ENCODE measurements at regions not wholly inside any gene's neighbourhood (a gene's known extent, or its start where the extent isn't known, plus 50 kb on each side); places are given as distances from the start of the nearest gene placed in this dataset.

GRCh38 chr1:95536501-95536900 is 302.5 kb downstream of the RWDD3 start:
- H3K79me2 ChIP-seq (ENCODE audit: control insufficient read depth in 1 of 2, insufficient read depth in 2 of 2, low read length in 2 of 2): no peaks in the 10 kb centered on the region
- no peak overlapping the region for H4K8ac ChIP-seq (ENCODE audit: extremely low read depth, insufficient read depth, low read length)
- H2BK20ac ChIP-seq (ENCODE audit: low read length): no peak overlapping the region
- no peaks in the 10 kb centered on the region for H3K27me3 ChIP-seq (replicated peaks in 1 of 4; ENCODE audit: control insufficient read depth in 3 of 4, extremely low read depth in 1 of 4, insufficient read depth in 3 of 4, low read length in 3 of 4)
- H3K4me3 ChIP-seq (ENCODE audit: extremely low read depth in 1 of 4, insufficient read depth in 2 of 4, low read depth in 3 of 4, low read length in 4 of 4): no peak overlapping the region
- H3K9ac ChIP-seq (replicated peaks in 1 of 4; ENCODE audit: extremely low read depth in 1 of 4, low read depth in 3 of 4, low read length in 3 of 4): no peak overlapping the region
- no peak overlapping the region for H3K27ac ChIP-seq (ENCODE audit: low read depth, low read length)
- ChIA-PET POLR2A (ENCODE audit: partially characterized antibody) (no interaction called here), CTCF (ENCODE audit: partially characterized antibody) (interaction anchor here (1.3 kb wide), 1 partner anchor 33 kb away, joined by 3 read pairs; no protein-coding TSS in a partner anchor)
- H3K4me2 ChIP-seq (ENCODE audit: insufficient read depth in 1 of 2, low read depth in 2 of 2, low read length in 2 of 2): no peak overlapping the region
- DNase-seq (ENCODE audit: low read depth in 1 of 2, low spot score in 2 of 2) (no peak), FAIRE-seq (no peak)
- H3K14ac ChIP-seq (ENCODE audit: insufficient read length): no peak overlapping the region
- no peak overlapping the region for H3K23ac ChIP-seq (ENCODE audit: insufficient read length)
- H4K91ac ChIP-seq (replicated peaks; ENCODE audit: insufficient read length, low read length): no peak overlapping the region
- H3K18ac ChIP-seq (ENCODE audit: extremely low read depth, low read length): no peak overlapping the region
- H3K4me1 ChIP-seq (replicated peaks in 1 of 4; ENCODE audit: control insufficient read depth in 3 of 4, insufficient read depth in 4 of 4, low read length in 3 of 4): no peaks in the 10 kb centered on the region
- no peaks in the 10 kb centered on the region for H4K20me1 ChIP-seq (replicated peaks in 1 of 2; ENCODE audit: control insufficient read depth in 1 of 2, insufficient read depth in 2 of 2, low read length in 2 of 2)
- 88% methylated on average over 5 of the region's 5 CpGs; no CpG with 5 or more reads in 1 of the 2 experiments for WGBS, 2 experiments (ENCODE audit: extremely low coverage in 1 of 2, insufficient coverage in 1 of 2, insufficient read length in 1 of 2, insufficient replicate concordance in 2 of 2, low coverage in 1 of 2, low lambda C conversion rate in 2 of 2, missing lambda C conversion rate in 1 of 2)
- H3K9me3 ChIP-seq (ENCODE audit: insufficient read depth in 2 of 2, low read depth in 1 of 2, low read length in 1 of 2): no peaks in the 10 kb centered on the region
- H3K23me2 ChIP-seq (ENCODE audit: low read depth, low read length): no peaks in the 10 kb centered on the region; the same call in 1 of the 2 replicates
- no peak overlapping the region for H2AFZ ChIP-seq (ENCODE audit: low read length)
- no peak overlapping the region for H3K4ac ChIP-seq (replicated peaks; ENCODE audit: insufficient read length, low read depth, low read length)
- no peak overlapping the region for H2BK15ac ChIP-seq (ENCODE audit: low read length)
- H2BK120ac ChIP-seq (replicated peaks; ENCODE audit: low read depth, low read length): no peak overlapping the region
- no peaks in the 10 kb centered on the region for H3K36me3 ChIP-seq (ENCODE audit: control insufficient read depth in 2 of 4, insufficient read depth in 4 of 4, low read length in 3 of 4)
- no peak overlapping the region for H2AK5ac ChIP-seq (ENCODE audit: low read depth, low read length)
- no peak overlapping the region for H4K5ac ChIP-seq (ENCODE audit: insufficient read length, low read depth, low read length)
- no peak overlapping the region for H2BK12ac ChIP-seq (ENCODE audit: low read depth, low read length)
- H3K79me1 ChIP-seq (ENCODE audit: low read depth, low read length): no peaks in the 10 kb centered on the region
- H3K56ac ChIP-seq (replicated peaks; ENCODE audit: insufficient read length, low read depth, low read length): no peak overlapping the region
- H2BK5ac ChIP-seq (ENCODE audit: low read depth, low read length): no peak overlapping the region
- TF ChIP-seq USF2 (IDR thresholded peaks at IDR 0.05; ENCODE audit: low read length) (no peak), JUND (IDR thresholded peaks at IDR 0.05; ENCODE audit: low read length) (no peak), SIRT6 (IDR thresholded peaks at IDR 0.05; ENCODE audit: low read length) (no peak), MAX (IDR thresholded peaks at IDR 0.05) (no peak), SRF (IDR thresholded peaks at IDR 0.05; ENCODE audit: low read depth, low read length) (no peak), NANOG (IDR thresholded peaks at IDR 0.05; ENCODE audit: insufficient read depth, low read depth, low read length, poor library complexity, severe bottlenecking) (no peak), KDM5A (IDR thresholded peaks at IDR 0.05; ENCODE audit: low read length) (no peak), POLR2AphosphoS5 (IDR thresholded peaks at IDR 0.05; ENCODE audit: low read depth, low read length) (no peak), E2F6 (IDR thresholded peaks at IDR 0.05) (no peak), TBP (IDR thresholded peaks at IDR 0.05; ENCODE audit: low read depth, low read length) (no peak), CTCF (IDR thresholded peaks at IDR 0.05; ENCODE audit: control extremely low read depth in 1 of 3, insufficient read depth in 1 of 3, low read depth in 1 of 3, low read length in 3 of 3) (no peak)

Data from H1 (cell line).